ENCODE measurements at regions not wholly inside any gene's neighbourhood (a gene's known extent, or its start where the extent isn't known, plus 50 kb on each side); places are given as distances from the start of the nearest gene placed in this dataset.
A peak's percentile ranks its signal among the peaks of the same experiment; 100 is the strongest.

GRCh38 chr3:15964605-15965442 lies 167.0 kb upstream of the ANKRD28 start:
- Histone ChIP-seq H3K9me3 (no peaks in the 10 kb centered on the region), H3K4me3 (no peak overlapping the region), H3K36me3 (no peaks in the 10 kb centered on the region), H3K27me3 (no peaks in the 10 kb centered on the region), H3K27ac (no peak overlapping the region), H3K4me1 (no peaks in the 10 kb centered on the region)
- TF ChIP-seq POLR2AphosphoS5 (IDR thresholded peaks at IDR 0.05) (no peak), POLR2A (IDR thresholded peaks at IDR 0.05) (no peak), EP300 (IDR thresholded peaks at IDR 0.05) (no peak)
- TF ChIP-seq, protein P1, sequence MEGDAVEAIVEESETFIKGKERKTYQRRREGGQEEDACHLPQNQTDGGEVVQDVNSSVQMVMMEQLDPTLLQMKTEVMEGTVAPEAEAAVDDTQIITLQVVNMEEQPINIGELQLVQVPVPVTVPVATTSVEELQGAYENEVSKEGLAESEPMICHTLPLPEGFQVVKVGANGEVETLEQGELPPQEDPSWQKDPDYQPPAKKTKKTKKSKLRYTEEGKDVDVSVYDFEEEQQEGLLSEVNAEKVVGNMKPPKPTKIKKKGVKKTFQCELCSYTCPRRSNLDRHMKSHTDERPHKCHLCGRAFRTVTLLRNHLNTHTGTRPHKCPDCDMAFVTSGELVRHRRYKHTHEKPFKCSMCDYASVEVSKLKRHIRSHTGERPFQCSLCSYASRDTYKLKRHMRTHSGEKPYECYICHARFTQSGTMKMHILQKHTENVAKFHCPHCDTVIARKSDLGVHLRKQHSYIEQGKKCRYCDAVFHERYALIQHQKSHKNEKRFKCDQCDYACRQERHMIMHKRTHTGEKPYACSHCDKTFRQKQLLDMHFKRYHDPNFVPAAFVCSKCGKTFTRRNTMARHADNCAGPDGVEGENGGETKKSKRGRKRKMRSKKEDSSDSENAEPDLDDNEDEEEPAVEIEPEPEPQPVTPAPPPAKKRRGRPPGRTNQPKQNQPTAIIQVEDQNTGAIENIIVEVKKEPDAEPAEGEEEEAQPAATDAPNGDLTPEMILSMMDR (IDR thresholded peaks at IDR 0.05): no peak
- peak in 1 of 2 donors; percentile 33 for DNase-seq
- intact Hi-C loops (cut with DNase I; ENCODE audit: low total_unique reads): no loop called here
- 66 to 73% (median 68%) methylated on average over 17 of the region's 17 CpGs for WGBS, 5 donors

DNA sequence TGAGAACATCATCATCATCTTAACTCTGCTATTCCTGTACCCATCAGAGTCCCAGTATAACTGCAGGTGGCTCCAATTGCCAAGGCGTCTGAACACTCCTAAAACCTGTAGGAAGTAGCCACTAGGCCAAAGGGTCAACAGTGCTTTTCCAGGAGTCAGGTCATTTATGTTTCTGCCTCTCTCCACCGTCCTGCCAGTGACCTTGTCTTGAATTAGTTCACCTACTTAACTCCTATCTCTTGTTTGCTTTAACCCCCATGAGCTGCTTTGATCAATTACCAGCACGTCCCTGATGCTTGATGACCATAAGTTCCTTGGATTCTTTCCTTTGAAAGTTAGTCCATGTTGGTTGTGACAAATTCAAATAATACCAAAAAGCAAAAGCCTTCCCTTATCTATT lies 169.8 kb upstream of the ANKRD28 start:
- Histone ChIP-seq H3K4me3 (no peak overlapping the region), H3K27ac (no peak overlapping the region), H3K27me3 (no peaks in the 10 kb centered on the region), H3K4me1 (no peaks in the 10 kb centered on the region), H3K36me3 (no peaks in the 10 kb centered on the region), H3K9me3 (no peaks in the 10 kb centered on the region)
- 37 to 63% (median 52%) methylated on average over 3 of the region's 3 CpGs for WGBS, 5 donors
- no peak for TF ChIP-seq EP300 (IDR thresholded peaks at IDR 0.05)
- no peak for TF ChIP-seq POLR2AphosphoS5 (IDR thresholded peaks at IDR 0.05)
- no peak for DNase-seq
- intact Hi-C loops (cut with DNase I; ENCODE audit: low total_unique reads): no loop called here

GRCh38 chr3:15969874-15970640 lies 172.3 kb upstream of the ANKRD28 start:
- no peaks in the 10 kb centered on the region for H3K27me3 ChIP-seq
- H3K4me1 ChIP-seq: no peaks in the 10 kb centered on the region
- H3K4me3 ChIP-seq: no peak overlapping the region
- no peaks in the 10 kb centered on the region for H3K9me3 ChIP-seq
- TF ChIP-seq EP300 (IDR thresholded peaks at IDR 0.05) (no peak), POLR2AphosphoS5 (IDR thresholded peaks at IDR 0.05) (no peak), POLR2A (IDR thresholded peaks at IDR 0.05) (no peak)
- TF ChIP-seq, protein P1 (IDR thresholded peaks at IDR 0.05): no peak
- no peak for DNase-seq
- 81 to 92% (median 84%) methylated on average over 5 of the region's 5 CpGs for WGBS, 5 donors
- no peaks in the 10 kb centered on the region for H3K36me3 ChIP-seq
- intact Hi-C loops (cut with DNase I; ENCODE audit: low total_unique reads): no loop called here
- H3K27ac ChIP-seq: no peak overlapping the region

GRCh38 chr3:15973414-15973813 lies 175.6 kb upstream of the ANKRD28 start:
- no peaks in the 10 kb centered on the region for H3K27me3 ChIP-seq
- no peaks in the 10 kb centered on the region for H3K9me3 ChIP-seq
- no peak overlapping the region for H3K27ac ChIP-seq
- no peak for TF ChIP-seq EP300 (IDR thresholded peaks at IDR 0.05)
- TF ChIP-seq, protein P1 (IDR thresholded peaks at IDR 0.05): no peak
- TF ChIP-seq POLR2A (IDR thresholded peaks at IDR 0.05): no peak
- no peak for TF ChIP-seq POLR2AphosphoS5 (IDR thresholded peaks at IDR 0.05)
- no peaks in the 10 kb centered on the region for H3K36me3 ChIP-seq
- no peak for DNase-seq
- 88 to 90% (median 89%) methylated on average over 8 of the region's 8 CpGs for WGBS, 5 donors
- no peak overlapping the region for H3K4me3 ChIP-seq
- intact Hi-C loops (cut with DNase I; ENCODE audit: low total_unique reads): no loop called here
- no peaks in the 10 kb centered on the region for H3K4me1 ChIP-seq
